H1 (cell line): ENCODE measurements at regions not wholly inside any gene's neighbourhood (a gene's known extent, or its start where the extent isn't known, plus 50 kb on each side); places are given as distances from the start of the nearest gene placed in this dataset.

Experiments
- CEBPB ChIP-seq: IDR thresholded peaks from 2 replicates; pipeline ENCODE4 v1.6.1; 2012; ENCODE audit warnings: low read depth, low read length
- EGR1 ChIP-seq: IDR thresholded peaks from 2 replicates; pipeline ENCODE4 v1.6.1; 2011; ENCODE audit warnings: low read depth, low read length, borderline replicate concordance
- EP300 ChIP-seq, 2 experiments: IDR thresholded peaks; 1 replicate in 1 of 2; 2 replicates in 1 of 2; pipeline ENCODE4 v1.6.1; 2011 to 2012; ENCODE audit warnings: low read depth in 2 of 2, low read length in 2 of 2, mild to moderate bottlenecking in 2 of 2, borderline replicate concordance in 1 of 2, inconsistent platforms in 1 of 2, moderate library complexity in 1 of 2
- GABPA ChIP-seq: IDR thresholded peaks from 2 replicates; pipeline ENCODE4 v1.6.1; 2011; ENCODE audit warnings: mild to moderate bottlenecking, low read length, moderate library complexity, borderline replicate concordance; ENCODE audit not compliant: insufficient read depth
- JUN ChIP-seq: IDR thresholded peaks from 2 replicates; pipeline ENCODE4 v1.6.1; 2011; ENCODE audit warnings: low read depth, mild to moderate bottlenecking, improper control_type of control experiment, low read length
- MAFK ChIP-seq: IDR thresholded peaks from 2 replicates; pipeline ENCODE4 v1.6.1; 2012; ENCODE audit warnings: low read depth, mild to moderate bottlenecking, improper control_type of control experiment, low read length
- POLR2A ChIP-seq, 2 experiments: IDR thresholded peaks; 1 replicate in 1 of 2; 2 replicates in 1 of 2; pipeline ENCODE4 v1.6.1; 2011; ENCODE audit warnings: low read depth in 2 of 2, low read length in 2 of 2, mild to moderate bottlenecking in 2 of 2; ENCODE audit errors: control extremely low read depth in 1 of 2
- RAD21 ChIP-seq, 2 experiments: IDR thresholded peaks in 1 of 2; conservative IDR thresholded peaks in 1 of 2; 2 replicates each; pipeline ENCODE4 v1.6.1; 2011; ENCODE audit warnings: low read depth in 2 of 2, low read length in 2 of 2, improper control_type of control experiment in 1 of 2, inconsistent platforms in 1 of 2, mild to moderate bottlenecking in 1 of 2, moderate library complexity in 1 of 2
- RXRA ChIP-seq: IDR thresholded peaks from 2 replicates; pipeline ENCODE4 v1.6.1; 2011; ENCODE audit warnings: low read depth, mild to moderate bottlenecking, low read length, moderate library complexity; ENCODE audit not compliant: insufficient read depth
- SP1 ChIP-seq: IDR thresholded peaks from 2 replicates; pipeline ENCODE4 v1.6.1; 2011; ENCODE audit warnings: low read depth, low read length
- SRF ChIP-seq: IDR thresholded peaks from 2 replicates; pipeline ENCODE4 v1.6.1; 2011; ENCODE audit warnings: mild to moderate bottlenecking, low read depth, low read length, moderate library complexity
- TCF12 ChIP-seq: IDR thresholded peaks from 2 replicates; pipeline ENCODE4 v1.6.1; 2011; ENCODE audit warnings: low read depth, mild to moderate bottlenecking, low read length
- TF ChIP-seq, protein P1 (sequence below), 3 experiments: IDR thresholded peaks; 1 replicate in 2 of 3; 2 replicates in 1 of 3; pipeline versions ENCODE4 v1.5.1 to v1.6.1; 2011; ENCODE audit warnings: low read length in 3 of 3, mild to moderate bottlenecking in 3 of 3, inconsistent platforms in 2 of 3, low read depth in 1 of 3, moderate library complexity in 1 of 3; ENCODE audit not compliant: insufficient read depth in 1 of 3; ENCODE audit errors: control extremely low read depth in 1 of 3
- TF ChIP-seq, protein P2 (sequence below): IDR thresholded peaks from 2 replicates; pipeline ENCODE4 v1.6.1; 2012; ENCODE audit warnings: inconsistent platforms

DNA sequence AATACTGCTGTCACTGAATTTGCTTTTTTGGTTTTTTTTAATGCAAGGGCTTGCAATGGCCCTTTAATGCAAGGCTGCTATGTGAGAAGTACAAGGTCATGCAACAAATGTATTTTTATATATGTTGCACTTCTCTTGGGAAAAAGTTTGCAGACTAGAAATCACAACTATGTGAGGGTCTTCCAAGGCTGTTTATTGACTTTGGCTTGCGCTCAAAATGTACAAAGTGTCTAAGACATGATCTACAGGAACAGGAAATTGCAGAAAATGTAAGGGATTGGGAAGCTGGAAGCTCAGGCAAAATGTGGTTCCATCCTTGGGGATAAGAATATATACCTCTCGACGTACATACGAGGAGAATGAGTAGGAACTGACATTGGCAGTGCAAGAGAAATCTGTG lies 92.2 kb upstream of the F13A1 start:
- TF ChIP-seq EP300 (IDR thresholded peaks at IDR 0.05; ENCODE audit: borderline replicate concordance in 1 of 2, low read depth in 2 of 2, low read length in 2 of 2) (no peak), TCF12 (no peak), EGR1 (no peak), RAD21 (IDR thresholded peaks at IDR 0.05 in 1 of 2, conservative IDR thresholded peaks at IDR 0.05 in 1 of 2; ENCODE audit: low read depth in 2 of 2, low read length in 2 of 2) (no peak), POLR2A (IDR thresholded peaks at IDR 0.05; ENCODE audit: control extremely low read depth in 1 of 2, low read depth in 2 of 2, low read length in 2 of 2) (no peak), CEBPB (no peak), SRF (no peak), MAFK (no peak), SP1 (no peak), RXRA (no peak), GABPA (no peak), JUN (no peak)
- TF ChIP-seq, protein P1, sequence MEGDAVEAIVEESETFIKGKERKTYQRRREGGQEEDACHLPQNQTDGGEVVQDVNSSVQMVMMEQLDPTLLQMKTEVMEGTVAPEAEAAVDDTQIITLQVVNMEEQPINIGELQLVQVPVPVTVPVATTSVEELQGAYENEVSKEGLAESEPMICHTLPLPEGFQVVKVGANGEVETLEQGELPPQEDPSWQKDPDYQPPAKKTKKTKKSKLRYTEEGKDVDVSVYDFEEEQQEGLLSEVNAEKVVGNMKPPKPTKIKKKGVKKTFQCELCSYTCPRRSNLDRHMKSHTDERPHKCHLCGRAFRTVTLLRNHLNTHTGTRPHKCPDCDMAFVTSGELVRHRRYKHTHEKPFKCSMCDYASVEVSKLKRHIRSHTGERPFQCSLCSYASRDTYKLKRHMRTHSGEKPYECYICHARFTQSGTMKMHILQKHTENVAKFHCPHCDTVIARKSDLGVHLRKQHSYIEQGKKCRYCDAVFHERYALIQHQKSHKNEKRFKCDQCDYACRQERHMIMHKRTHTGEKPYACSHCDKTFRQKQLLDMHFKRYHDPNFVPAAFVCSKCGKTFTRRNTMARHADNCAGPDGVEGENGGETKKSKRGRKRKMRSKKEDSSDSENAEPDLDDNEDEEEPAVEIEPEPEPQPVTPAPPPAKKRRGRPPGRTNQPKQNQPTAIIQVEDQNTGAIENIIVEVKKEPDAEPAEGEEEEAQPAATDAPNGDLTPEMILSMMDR (IDR thresholded peaks at IDR 0.05; ENCODE audit: control extremely low read depth in 1 of 3, insufficient read depth in 1 of 3, low read depth in 1 of 3, low read length in 3 of 3), result no peak
- TF ChIP-seq, protein P2, sequence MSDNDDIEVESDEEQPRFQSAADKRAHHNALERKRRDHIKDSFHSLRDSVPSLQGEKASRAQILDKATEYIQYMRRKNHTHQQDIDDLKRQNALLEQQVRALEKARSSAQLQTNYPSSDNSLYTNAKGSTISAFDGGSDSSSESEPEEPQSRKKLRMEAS, result no peak
